HepG2 (cell line): ENCODE measurements at regions not wholly inside any gene's neighbourhood (a gene's known extent, or its start where the extent isn't known, plus 50 kb on each side); places are given as distances from the start of the nearest gene placed in this dataset.

Source experiments
- ATAC-seq: fragments of 200-7000 bp; cut with Tn5 transposase; 3 replicates; pipeline ENCODE4 v1.9.1; 2020; ENCODE audit warnings: mild to moderate bottlenecking, moderate library complexity
- BruUV-seq: library from RNA; stranded (reverse); fragments of 400-500 nt; replicated peaks from 2 replicates; lab custom pipeline; 2021; lab: Mats Ljungman, UMichigan
- CTCF ChIA-PET: fragments of 300-600 bp; formaldehyde crosslinking; extraction: SDS; loops from one replicate; lab custom pipeline; 2021; ENCODE audit warnings: low total read pairs, inconsistent platforms, low intra/inter-chr PET ratio; lab: Yijun Ruan, JAX
- POLR2A ChIA-PET: fragments of 350-600 bp; sonication (Branson Sonifier 250); formaldehyde crosslinking; loops from one replicate; lab custom pipeline; 2020; ENCODE audit warnings: antibody characterized with exemption, inconsistent platforms; lab: Yijun Ruan, JAX
- DNase-seq: peaks from one replicate; pipeline ENCODE4 v3.0.0-alpha.2; 2015; ENCODE audit warnings: low spot score
- FAIRE-seq: peaks from 3 replicates; lab custom pipeline; 2011; peaks lifted over from hg19 to GRCh38; lab: Jason Lieb, UNC
- H2AFZ ChIP-seq: one replicate; pipeline ENCODE4 v1.6.1; 2011; ENCODE audit warnings: low read length, inconsistent platforms
- H3K27ac ChIP-seq: fragments of 300-600 bp; 3 replicates; pipeline ENCODE4 v1.8.0; 2011; ENCODE audit warnings: mixed run types, mild to moderate bottlenecking, mixed read lengths, low read length, inconsistent platforms; ENCODE audit not compliant: insufficient read depth; ENCODE audit errors: extremely low read length
- H3K27me3 ChIP-seq, 2 experiments: fragments of 200-600 bp in 1 of 2; 2 replicates in 1 of 2; 3 replicates in 1 of 2; pipeline versions ENCODE4 v1.6.0 to v1.8.0; 2011; ENCODE audit warnings: low read length in 2 of 2, mild to moderate bottlenecking in 2 of 2, moderate library complexity in 2 of 2, inconsistent platforms in 1 of 2; ENCODE audit not compliant: insufficient read depth in 2 of 2, control insufficient read depth in 1 of 2
- H3K36me3 ChIP-seq, 2 experiments: fragments of 200-600 bp in 1 of 2; replicated peaks in 1 of 2; 2 replicates in 1 of 2; 3 replicates in 1 of 2; pipeline versions ENCODE4 v1.5.1 to v1.8.0; 2011; ENCODE audit warnings: low read length in 2 of 2, inconsistent platforms in 1 of 2; ENCODE audit not compliant: insufficient read depth in 2 of 2, control insufficient read depth in 1 of 2
- H3K4me1 ChIP-seq: 2 replicates; pipeline ENCODE4 v1.5.1; 2012; ENCODE audit warnings: low read length, inconsistent platforms; ENCODE audit not compliant: insufficient read depth
- H3K4me2 ChIP-seq: 2 replicates; pipeline ENCODE4 v1.6.0; 2011; ENCODE audit warnings: low read depth, low read length, inconsistent platforms
- H3K4me3 ChIP-seq, 3 experiments: fragments of 200-600 bp in 1 of 3; sonication (generic), shearing (Covaris generic) in 1 of 3; replicated peaks in 1 of 3; 2 replicates each; pipeline ENCODE4 v1.5.1; 2011 to 2016; ENCODE audit warnings: low read length in 3 of 3, inconsistent platforms in 2 of 3, low read depth in 2 of 3, mild to moderate bottlenecking in 2 of 3, control low read depth in 1 of 3, mixed read lengths in 1 of 3; ENCODE audit not compliant: insufficient read depth in 1 of 3
- H3K79me2 ChIP-seq: one replicate; pipeline ENCODE4 v1.6.1; 2011; ENCODE audit warnings: low read length, inconsistent platforms; ENCODE audit not compliant: insufficient read depth
- H3K9ac ChIP-seq: 2 replicates; pipeline ENCODE4 v1.6.0; 2011; ENCODE audit warnings: mild to moderate bottlenecking, low read depth, low read length, inconsistent platforms; ENCODE audit not compliant: insufficient read depth
- H3K9me3 ChIP-seq: 2 replicates; pipeline ENCODE4 v1.5.1; 2012; ENCODE audit warnings: mild to moderate bottlenecking, low read length
- H4K20me1 ChIP-seq: 2 replicates; pipeline ENCODE4 v1.6.0; 2011; ENCODE audit warnings: inconsistent platforms, mild to moderate bottlenecking, low read length, moderate library complexity; ENCODE audit not compliant: insufficient read depth
- CHD4 ChIP-seq: fragments of 200-600 bp; sonication (generic); IDR thresholded peaks from 2 replicates; pipeline ENCODE4 v1.7.0; 2017; ENCODE audit warnings: mild to moderate bottlenecking, low read length, borderline replicate concordance
- CREB1 ChIP-seq, 2 experiments: fragments of 450-650 bp in 1 of 2; IDR thresholded peaks; 2 replicates each; pipeline ENCODE4 v1.6.1; 2016 to 2017; ENCODE audit warnings: control low read depth in 1 of 2, mild to moderate bottlenecking in 1 of 2, missing compliant biosample characterization in 1 of 2, missing genetic modification characterization in 1 of 2
- KDM5B ChIP-seq: sonication (generic); formaldehyde crosslinking; IDR thresholded peaks from 2 replicates; pipeline ENCODE4 v1.4.0; 2020; ENCODE audit warnings: missing genetic modification reagents, mild to moderate bottlenecking, borderline replicate concordance
- NR2F6 ChIP-seq, 2 experiments: IDR thresholded peaks; 2 replicates each; pipeline ENCODE4 v1.6.1; 2016; ENCODE audit warnings: antibody characterized with exemption in 1 of 2, mild to moderate bottlenecking in 1 of 2
- SMARCE1 ChIP-seq: fragments of 450-650 bp; IDR thresholded peaks from 2 replicates; pipeline ENCODE4 v1.6.1; 2017; ENCODE audit warnings: borderline replicate concordance
- TRIM24 ChIP-seq: sonication (generic); formaldehyde crosslinking; IDR thresholded peaks from 2 replicates; pipeline ENCODE4 v1.8.0; 2022; ENCODE audit warnings: mild to moderate bottlenecking, missing genetic modification reagents
- YEATS2 ChIP-seq: sonication (generic); formaldehyde crosslinking; IDR thresholded peaks from 2 replicates; pipeline ENCODE4 v1.4.0; 2020; ENCODE audit warnings: missing genetic modification reagents, borderline replicate concordance
- ZNF138 ChIP-seq: sonication (generic); formaldehyde crosslinking; IDR thresholded peaks from 2 replicates; pipeline ENCODE4 v1.5.0; 2020; ENCODE audit warnings: mild to moderate bottlenecking, low read depth, missing genetic modification reagents
- ZNF34 ChIP-seq: sonication (generic); formaldehyde crosslinking; IDR thresholded peaks from 2 replicates; pipeline ENCODE4 v1.4.0; 2020; ENCODE audit warnings: mild to moderate bottlenecking, missing genetic modification reagents, borderline replicate concordance
- WGBS: methylation state at CpG from one replicate; pipeline ENCODE4 v1.1.6; 2017; ENCODE audit warnings: low lambda C conversion rate; 5-methylcytosine and 5-hydroxymethylcytosine counted together
- in situ Hi-C: cut with HindIII; loops from 2 replicates; pipeline ENCODE4 v1.10.0; 2017; ENCODE audit warnings: low pct_unique_long_range_greater_than_20kb; ENCODE audit not compliant: extremely low pct_ligation_motif_present
- intact Hi-C: fragments of 100-400 bp; cut with micrococcal nuclease; formaldehyde crosslinking; loops from one replicate; pipeline ENCODE4 v1.10.0; 2022; ENCODE audit not compliant: unreplicated experiment
- TF ChIP-seq, protein P1 (sequence below): sonication (generic); formaldehyde crosslinking; IDR thresholded peaks from 2 replicates; pipeline ENCODE4 v1.4.0; 2020; ENCODE audit warnings: mild to moderate bottlenecking, missing genetic modification reagents
- TF ChIP-seq, protein P2 (sequence below): sonication (generic); formaldehyde crosslinking; IDR thresholded peaks from 2 replicates; pipeline ENCODE4 v1.9.0; 2021; ENCODE audit warnings: mild to moderate bottlenecking, missing genetic modification reagents

DNA sequence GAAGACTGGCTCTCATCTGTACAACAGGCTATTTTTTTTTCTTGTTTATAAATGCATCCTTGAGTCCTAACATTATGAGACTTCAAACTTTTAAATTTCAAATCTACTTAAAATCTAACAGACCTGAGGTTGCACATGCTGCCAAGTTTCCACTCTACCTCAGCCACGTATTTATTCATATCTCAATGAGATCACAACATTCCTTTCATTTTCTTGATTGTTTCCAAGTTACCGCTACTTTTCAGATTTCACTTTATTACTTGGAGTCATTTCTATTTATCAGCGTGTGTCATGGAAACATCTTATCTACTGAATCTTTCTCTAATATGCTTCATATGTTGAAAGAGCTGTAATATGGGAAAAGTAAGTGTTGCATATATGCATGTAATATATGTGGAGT is 1257.5 kb upstream of the ATXN8OS start:
- Histone ChIP-seq H3K4me2 (no peak overlapping the region), H3K27ac (no peak overlapping the region), H3K79me2 (no peaks in the 10 kb centered on the region), H3K9me3 (peaks cover 8% of the 10 kb centered on the region; the same call in 1 of the 2 replicates), H2AFZ (no peak overlapping the region), H3K4me3 (no peak overlapping the region), H3K9ac (no peak overlapping the region), H3K36me3 (no peaks in the 10 kb centered on the region), H4K20me1 (no peaks in the 10 kb centered on the region), H3K4me1 (no peaks in the 10 kb centered on the region), H3K27me3 (no peaks in the 10 kb centered on the region)
- BruUV-seq = no TSS peak
- 16% methylated on average over 3 of the region's 3 CpGs for WGBS
- POLR2A ChIA-PET = no interaction called here
- CTCF ChIA-PET = no interaction called here
- DNase-seq (no peak), FAIRE-seq (no peak), ATAC-seq (no peak)
- intact Hi-C loops (no loop called here), in situ Hi-C loops (no loop called here)
- no peak for TF ChIP-seq KDM5B (CRISPR knock-in tag)
- no peak for TF ChIP-seq CREB1 (IDR thresholded peaks at IDR 0.05)
- no peak for TF ChIP-seq CREB1 (CRISPR knock-in tag; IDR thresholded peaks at IDR 0.05)
- TF ChIP-seq, protein P1, sequence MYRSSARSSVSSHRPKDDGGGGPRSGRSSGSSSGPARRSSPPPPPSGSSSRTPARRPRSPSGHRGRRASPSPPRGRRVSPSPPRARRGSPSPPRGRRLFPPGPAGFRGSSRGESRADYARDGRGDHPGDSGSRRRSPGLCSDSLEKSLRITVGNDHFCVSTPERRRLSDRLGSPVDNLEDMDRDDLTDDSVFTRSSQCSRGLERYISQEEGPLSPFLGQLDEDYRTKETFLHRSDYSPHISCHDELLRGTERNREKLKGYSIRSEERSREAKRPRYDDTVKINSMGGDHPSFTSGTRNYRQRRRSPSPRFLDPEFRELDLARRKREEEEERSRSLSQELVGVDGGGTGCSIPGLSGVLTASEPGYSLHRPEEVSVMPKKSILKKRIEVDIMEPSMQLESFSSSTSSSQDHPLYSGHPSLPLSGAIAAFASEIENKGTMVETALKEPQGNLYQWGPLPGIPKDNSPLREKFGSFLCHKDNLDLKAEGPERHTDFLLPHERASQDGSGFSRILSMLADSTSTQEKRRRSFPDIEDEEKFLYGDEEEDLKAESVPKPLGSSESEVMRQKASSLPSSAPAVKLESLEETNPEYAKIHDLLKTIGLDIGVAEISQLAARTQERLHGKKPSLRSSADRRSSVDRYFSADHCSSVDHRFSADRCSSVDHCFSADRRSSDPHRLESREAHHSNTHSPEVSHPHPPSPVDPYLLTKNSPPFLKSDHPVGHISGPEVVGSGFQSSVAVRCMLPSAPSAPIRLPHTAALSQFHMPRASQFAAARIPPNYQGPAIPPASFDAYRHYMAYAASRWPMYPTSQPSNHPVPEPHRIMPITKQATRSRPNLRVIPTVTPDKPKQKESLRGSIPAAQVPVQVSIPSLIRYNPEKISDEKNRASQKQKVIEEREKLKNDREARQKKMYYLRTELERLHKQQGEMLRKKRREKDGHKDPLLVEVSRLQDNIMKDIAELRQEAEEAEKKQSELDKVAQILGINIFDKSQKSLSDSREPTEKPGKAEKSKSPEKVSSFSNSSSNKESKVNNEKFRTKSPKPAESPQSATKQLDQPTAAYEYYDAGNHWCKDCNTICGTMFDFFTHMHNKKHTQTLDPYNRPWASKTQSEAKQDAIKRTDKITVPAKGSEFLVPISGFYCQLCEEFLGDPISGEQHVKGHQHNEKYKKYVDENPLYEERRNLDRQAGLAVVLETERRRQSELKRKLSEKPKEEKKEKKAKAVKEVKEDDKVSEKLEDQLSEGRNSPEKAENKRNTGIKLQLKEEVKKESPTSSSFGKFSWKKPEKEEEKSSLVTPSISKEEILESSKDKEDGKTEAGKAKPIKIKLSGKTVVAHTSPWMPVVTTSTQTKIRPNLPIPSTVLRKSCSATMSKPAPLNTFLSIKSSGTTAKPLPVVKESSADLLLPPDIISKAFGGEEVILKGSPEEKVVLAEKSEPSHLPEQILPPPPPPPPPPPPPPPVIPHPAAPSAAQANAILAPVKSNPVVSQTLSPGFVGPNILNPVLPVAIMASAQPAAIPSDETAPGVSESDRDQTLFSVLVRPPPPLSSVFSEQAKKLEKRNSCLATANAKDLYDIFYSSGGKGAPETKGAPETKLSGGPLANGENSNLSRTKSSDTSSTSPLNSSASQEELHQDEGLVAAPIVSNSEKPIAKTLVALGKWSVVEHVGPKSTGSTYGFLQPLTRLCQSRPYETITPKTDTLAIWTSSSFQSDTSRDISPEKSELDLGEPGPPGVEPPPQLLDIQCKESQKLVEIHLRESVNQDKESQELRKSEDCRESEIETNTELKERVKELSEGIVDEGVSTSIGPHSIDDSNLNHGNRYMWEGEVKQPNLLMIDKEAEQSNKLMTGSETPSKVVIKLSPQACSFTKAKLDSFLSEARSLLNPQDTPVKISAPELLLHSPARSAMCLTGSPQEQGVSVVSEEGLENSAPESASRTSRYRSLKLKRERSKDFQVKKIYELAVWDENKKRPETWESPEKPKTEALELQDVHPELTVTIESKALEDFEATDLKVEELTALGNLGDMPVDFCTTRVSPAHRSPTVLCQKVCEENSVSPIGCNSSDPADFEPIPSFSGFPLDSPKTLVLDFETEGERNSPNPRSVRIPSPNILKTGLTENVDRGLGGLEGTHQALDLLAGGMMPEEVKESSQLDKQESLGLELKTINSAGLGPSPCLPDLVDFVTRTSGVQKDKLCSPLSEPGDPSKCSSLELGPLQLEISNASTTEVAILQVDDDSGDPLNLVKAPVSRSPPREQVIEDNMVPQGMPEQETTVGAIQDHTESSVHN (CRISPR knock-in tag) = no peak
- TF ChIP-seq SMARCE1 = no peak
- no peak for TF ChIP-seq ZNF34 (CRISPR knock-in tag)
- TF ChIP-seq ZNF138 (CRISPR knock-in tag) = no peak
- no peak for TF ChIP-seq NR2F6 (IDR thresholded peaks at IDR 0.05)
- TF ChIP-seq NR2F6 (CRISPR knock-in tag; IDR thresholded peaks at IDR 0.05) = no peak
- TF ChIP-seq TRIM24 (CRISPR knock-in tag) = no peak
- TF ChIP-seq, protein P2, sequence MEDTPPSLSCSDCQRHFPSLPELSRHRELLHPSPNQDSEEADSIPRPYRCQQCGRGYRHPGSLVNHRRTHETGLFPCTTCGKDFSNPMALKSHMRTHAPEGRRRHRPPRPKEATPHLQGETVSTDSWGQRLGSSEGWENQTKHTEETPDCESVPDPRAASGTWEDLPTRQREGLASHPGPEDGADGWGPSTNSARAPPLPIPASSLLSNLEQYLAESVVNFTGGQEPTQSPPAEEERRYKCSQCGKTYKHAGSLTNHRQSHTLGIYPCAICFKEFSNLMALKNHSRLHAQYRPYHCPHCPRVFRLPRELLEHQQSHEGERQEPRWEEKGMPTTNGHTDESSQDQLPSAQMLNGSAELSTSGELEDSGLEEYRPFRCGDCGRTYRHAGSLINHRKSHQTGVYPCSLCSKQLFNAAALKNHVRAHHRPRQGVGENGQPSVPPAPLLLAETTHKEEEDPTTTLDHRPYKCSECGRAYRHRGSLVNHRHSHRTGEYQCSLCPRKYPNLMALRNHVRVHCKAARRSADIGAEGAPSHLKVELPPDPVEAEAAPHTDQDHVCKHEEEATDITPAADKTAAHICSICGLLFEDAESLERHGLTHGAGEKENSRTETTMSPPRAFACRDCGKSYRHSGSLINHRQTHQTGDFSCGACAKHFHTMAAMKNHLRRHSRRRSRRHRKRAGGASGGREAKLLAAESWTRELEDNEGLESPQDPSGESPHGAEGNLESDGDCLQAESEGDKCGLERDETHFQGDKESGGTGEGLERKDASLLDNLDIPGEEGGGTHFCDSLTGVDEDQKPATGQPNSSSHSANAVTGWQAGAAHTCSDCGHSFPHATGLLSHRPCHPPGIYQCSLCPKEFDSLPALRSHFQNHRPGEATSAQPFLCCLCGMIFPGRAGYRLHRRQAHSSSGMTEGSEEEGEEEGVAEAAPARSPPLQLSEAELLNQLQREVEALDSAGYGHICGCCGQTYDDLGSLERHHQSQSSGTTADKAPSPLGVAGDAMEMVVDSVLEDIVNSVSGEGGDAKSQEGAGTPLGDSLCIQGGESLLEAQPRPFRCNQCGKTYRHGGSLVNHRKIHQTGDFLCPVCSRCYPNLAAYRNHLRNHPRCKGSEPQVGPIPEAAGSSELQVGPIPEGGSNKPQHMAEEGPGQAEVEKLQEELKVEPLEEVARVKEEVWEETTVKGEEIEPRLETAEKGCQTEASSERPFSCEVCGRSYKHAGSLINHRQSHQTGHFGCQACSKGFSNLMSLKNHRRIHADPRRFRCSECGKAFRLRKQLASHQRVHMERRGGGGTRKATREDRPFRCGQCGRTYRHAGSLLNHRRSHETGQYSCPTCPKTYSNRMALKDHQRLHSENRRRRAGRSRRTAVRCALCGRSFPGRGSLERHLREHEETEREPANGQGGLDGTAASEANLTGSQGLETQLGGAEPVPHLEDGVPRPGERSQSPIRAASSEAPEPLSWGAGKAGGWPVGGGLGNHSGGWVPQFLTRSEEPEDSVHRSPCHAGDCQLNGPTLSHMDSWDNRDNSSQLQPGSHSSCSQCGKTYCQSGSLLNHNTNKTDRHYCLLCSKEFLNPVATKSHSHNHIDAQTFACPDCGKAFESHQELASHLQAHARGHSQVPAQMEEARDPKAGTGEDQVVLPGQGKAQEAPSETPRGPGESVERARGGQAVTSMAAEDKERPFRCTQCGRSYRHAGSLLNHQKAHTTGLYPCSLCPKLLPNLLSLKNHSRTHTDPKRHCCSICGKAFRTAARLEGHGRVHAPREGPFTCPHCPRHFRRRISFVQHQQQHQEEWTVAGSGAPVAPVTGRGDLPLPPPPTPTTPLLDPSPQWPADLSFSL (CRISPR knock-in tag) = no peak
- no peak for TF ChIP-seq YEATS2 (CRISPR knock-in tag)
- no peak for TF ChIP-seq CHD4
